BE2C (cell line): ENCODE measurements at regions not wholly inside any gene's neighbourhood (a gene's known extent, or its start where the extent isn't known, plus 50 kb on each side); places are given as distances from the start of the nearest gene placed in this dataset.

Experiments used
- DNase-seq: peaks from one replicate; pipeline ENCODE4 v3.0.0-alpha.2; 2020
- H3K27me3 ChIP-seq: fragments of 250-450 bp; sonication (Bioruptor Pico); 2 replicates; pipeline ENCODE4 v1.5.1; 2020; ENCODE audit warnings: mild to moderate bottlenecking
- H3K36me3 ChIP-seq: fragments of 250-450 bp; sonication (Bioruptor Pico); 2 replicates; pipeline ENCODE4 v1.5.1; 2020; ENCODE audit warnings: mild to moderate bottlenecking
- H3K4me1 ChIP-seq: fragments of 250-450 bp; sonication (Bioruptor Pico); 2 replicates; pipeline ENCODE4 v1.5.1; 2020
- H3K4me3 ChIP-seq: 2 replicates; pipeline ENCODE4 v1.5.1; 2011; ENCODE audit warnings: low read depth, low read length
- H3K9me3 ChIP-seq: fragments of 250-450 bp; sonication (Bioruptor Pico); 2 replicates; pipeline ENCODE4 v1.5.1; 2020
- CTCF ChIP-seq: IDR thresholded peaks from 2 replicates; pipeline ENCODE4 v1.5.1; 2012; ENCODE audit warnings: mild to moderate bottlenecking, low read depth, low read length

GRCh38 chr11:127126986-127127385 lies 126.4 kb upstream of the KIRREL3 start:
- H3K27me3 ChIP-seq = no peaks in the 10 kb centered on the region
- no peaks in the 10 kb centered on the region for H3K9me3 ChIP-seq
- no peak for TF ChIP-seq CTCF
- no peaks in the 10 kb centered on the region for H3K4me1 ChIP-seq
- no peak overlapping the region for H3K4me3 ChIP-seq
- DNase-seq = no peak
- H3K36me3 ChIP-seq = no peaks in the 10 kb centered on the region

- DNase-seq = no peak
- no peaks in the 10 kb centered on the region; the same call in 1 of the 2 replicates for H3K4me1 ChIP-seq
- no peaks in the 10 kb centered on the region for H3K36me3 ChIP-seq
- TF ChIP-seq CTCF = no peak
- no peaks in the 10 kb centered on the region for H3K9me3 ChIP-seq
- H3K4me3 ChIP-seq = no peak overlapping the region
- H3K27me3 ChIP-seq = no peaks in the 10 kb centered on the region
Observed at GRCh38 chr11:127119356-127119755, 118.8 kb upstream of the KIRREL3 start.

DNA sequence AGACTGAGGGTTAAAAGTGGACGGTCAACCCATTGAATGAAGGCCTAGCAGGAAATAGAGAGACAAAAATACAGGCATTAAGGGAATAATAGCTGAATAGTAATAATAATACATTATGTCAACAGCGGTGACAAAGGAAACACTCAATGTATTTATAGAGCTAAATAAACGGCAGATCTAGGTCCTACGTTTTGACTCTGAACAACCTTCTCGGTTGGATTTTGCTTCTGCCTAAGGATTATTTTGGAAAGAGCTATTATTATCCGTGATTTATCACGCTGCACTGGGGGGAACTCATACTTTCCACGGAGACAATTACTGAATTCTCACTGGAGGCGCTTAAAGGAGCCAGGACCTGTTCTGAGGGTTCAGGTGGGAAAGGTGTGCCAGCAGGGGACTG lies 118.2 kb upstream of the KIRREL3 start:
- no peak overlapping the region for H3K4me3 ChIP-seq
- H3K27me3 ChIP-seq = no peaks in the 10 kb centered on the region
- no peaks in the 10 kb centered on the region for H3K9me3 ChIP-seq
- DNase-seq = no peak
- no peak for TF ChIP-seq CTCF
- H3K4me1 ChIP-seq = no peaks in the 10 kb centered on the region; the same call in 1 of the 2 replicates
- no peaks in the 10 kb centered on the region for H3K36me3 ChIP-seq

- TF ChIP-seq CTCF = no peak
- Histone ChIP-seq H3K4me3 (no peak overlapping the region), H3K4me1 (no peaks in the 10 kb centered on the region; the same call in 1 of the 2 replicates), H3K9me3 (no peaks in the 10 kb centered on the region), H3K36me3 (no peaks in the 10 kb centered on the region), H3K27me3 (no peaks in the 10 kb centered on the region)
- no peak for DNase-seq
Observed at GRCh38 chr11:127117231-127117739, 116.7 kb upstream of the KIRREL3 start.

DNA sequence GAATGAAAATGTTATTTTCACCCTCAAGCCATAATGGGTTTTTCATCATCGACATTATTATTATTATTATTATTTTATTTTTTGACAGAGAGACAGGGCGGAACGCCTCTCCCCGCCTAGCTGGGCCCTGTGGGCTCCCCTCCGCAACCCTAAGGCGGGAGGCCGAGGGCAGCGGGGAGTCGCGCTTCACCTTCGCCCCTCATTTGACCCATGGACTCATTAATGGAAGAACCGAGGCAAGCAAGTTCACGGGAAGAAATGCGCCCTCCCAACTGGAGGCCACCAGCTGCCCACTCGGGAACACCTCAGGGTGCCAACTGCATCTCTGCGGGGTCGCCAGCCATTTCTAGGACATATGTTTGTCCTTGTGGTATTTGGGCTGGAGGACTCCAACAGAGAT lies 115.3 kb upstream of the KIRREL3 start:
- H3K36me3 ChIP-seq = no peaks in the 10 kb centered on the region
- no peaks in the 10 kb centered on the region for H3K9me3 ChIP-seq
- H3K4me3 ChIP-seq = no peak overlapping the region
- no peak for DNase-seq
- H3K27me3 ChIP-seq = no peaks in the 10 kb centered on the region
- no peak for TF ChIP-seq CTCF
- H3K4me1 ChIP-seq = no peaks in the 10 kb centered on the region; the same call in 1 of the 2 replicates

DNA sequence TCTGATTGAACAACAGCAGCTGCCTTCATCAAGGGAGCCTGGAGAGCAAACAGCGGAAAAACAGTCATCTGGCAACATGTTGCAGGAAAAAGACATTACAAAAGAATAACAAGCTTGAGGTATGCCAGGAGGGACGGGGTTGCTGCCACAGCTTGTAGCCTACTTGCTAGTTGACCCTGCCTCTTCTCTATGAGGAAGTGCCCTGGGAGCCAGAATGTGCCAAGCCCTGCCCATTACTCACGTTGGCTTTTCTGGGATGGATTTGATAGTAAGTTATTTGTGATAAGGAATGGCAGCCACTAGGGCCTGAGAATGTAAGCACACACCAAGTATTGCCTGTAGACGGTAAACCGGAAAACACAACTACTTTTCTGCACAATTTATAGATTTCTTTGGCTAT lies 113.5 kb upstream of the KIRREL3 start:
- no peaks in the 10 kb centered on the region for H3K27me3 ChIP-seq
- no peak for TF ChIP-seq CTCF
- no peaks in the 10 kb centered on the region for H3K36me3 ChIP-seq
- H3K4me1 ChIP-seq = no peaks in the 10 kb centered on the region; the same call in 1 of the 2 replicates
- no peak for DNase-seq
- no peaks in the 10 kb centered on the region for H3K9me3 ChIP-seq
- H3K4me3 ChIP-seq = no peak overlapping the region
